ENCODE measurements at regions not wholly inside any gene's neighbourhood (a gene's known extent, or its start where the extent isn't known, plus 50 kb on each side); places are given as distances from the start of the nearest gene placed in this dataset.
"Not testable (repeated sequence)": the region's sequence is repeated elsewhere in the genome, so short reads cannot be mapped to it uniquely, and the experiment has no call there.

DNA sequence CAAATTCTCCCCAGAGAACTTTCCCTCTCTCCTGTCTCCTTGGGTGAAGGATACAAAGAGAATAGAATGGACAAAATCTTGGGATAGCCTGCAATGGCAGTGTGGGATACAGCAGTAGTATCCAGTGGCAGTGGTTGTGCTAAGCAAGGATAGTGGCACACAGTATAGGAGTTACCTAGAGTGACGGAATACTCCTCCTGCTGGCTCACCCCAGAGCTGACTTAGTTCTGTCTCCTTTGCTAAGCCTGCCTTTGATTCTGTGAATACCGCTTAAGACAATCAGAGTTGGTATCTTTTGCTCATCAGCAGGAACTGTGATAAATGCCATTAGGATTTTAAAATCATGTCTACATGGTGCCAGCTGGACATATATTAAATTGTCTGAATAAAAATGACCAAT, 404.3 kb downstream of the JRKL start:
- no peak for DNase-seq

DNA sequence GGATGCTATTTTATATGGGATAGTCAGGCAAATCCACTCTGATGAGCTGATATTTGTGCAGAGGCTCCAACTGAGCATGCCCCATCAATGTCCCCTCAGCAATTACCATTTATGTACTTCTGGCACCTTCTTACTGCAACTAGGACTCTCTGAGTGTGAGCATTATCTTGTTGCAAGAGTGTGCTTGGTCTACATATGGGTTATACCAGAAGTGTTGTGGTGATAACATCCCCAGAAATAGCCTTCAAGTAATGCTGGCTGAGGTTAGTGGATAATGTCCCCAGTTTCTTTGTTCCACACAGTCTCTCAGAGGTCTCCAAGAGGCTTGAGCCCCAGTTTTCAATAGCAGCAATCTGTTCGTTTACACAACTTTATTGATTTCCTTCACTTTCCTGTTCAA, 408.6 kb downstream of the JRKL start:
- DNase-seq = no peak

- no peak for DNase-seq
Measured at GRCh38 chr11:96815236-96815635, 425.4 kb downstream of the JRKL start.

DNA sequence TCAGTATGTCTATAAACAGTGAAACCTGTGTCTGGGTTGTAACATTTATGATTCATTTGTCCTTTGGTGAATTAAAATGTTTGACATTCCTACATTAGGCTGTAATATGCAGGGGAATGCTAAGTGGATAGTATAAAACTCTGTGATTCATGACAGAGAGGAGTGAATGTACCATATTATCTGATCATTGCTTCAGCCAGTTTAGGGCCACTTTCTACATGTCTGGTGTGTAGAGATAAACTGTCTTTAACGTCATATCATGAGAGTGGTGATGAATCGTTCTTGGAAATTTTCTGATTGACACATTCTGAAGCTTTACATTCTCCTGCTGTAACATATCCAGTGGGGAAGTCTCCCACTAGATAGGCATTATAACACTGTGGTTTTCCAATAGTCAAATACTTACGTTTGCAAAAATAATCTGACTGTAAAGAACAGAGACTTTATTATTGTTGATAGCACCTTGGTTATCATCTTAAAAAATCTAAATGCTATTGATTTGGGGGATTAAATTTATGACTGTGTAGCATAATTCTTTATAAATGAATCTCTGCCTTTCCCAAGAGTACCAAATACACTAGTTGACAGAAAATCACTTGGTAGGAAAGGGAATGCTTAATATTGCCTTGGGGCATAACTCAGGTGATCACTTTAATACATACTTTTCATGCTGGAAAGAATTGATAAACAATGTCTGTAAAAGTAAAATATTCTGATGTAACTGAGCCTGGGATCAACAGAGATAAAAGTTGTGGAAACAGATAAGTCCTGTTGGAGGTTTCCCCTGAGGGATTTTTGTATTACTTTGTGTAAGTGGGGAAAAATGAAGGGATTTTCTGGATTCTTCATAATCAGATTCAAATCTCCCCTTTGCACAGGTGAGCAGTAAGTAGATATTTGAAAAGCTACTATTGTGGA, 427.9 kb downstream of the JRKL start:
- no peak for DNase-seq

DNA sequence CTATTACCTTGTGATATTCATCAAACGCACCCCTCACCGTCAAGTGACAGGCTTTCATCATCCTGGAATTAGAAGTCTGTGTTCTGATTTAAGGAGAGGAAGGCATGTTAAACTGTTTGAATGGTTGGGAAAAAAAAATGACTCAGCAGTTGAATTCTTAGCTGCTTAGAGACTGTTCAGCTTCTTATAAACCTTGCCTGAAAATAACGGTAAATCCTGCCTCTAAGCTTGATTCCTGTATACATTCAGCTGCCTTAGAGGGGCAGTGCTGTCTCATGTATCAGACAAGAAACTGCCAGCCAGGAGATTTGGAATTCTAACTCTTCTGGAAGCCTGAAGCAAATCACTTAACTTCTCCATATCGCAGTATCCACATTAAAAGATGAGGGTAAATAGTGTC, 437.4 kb downstream of the JRKL start:
- DNase-seq = no peak

DNA sequence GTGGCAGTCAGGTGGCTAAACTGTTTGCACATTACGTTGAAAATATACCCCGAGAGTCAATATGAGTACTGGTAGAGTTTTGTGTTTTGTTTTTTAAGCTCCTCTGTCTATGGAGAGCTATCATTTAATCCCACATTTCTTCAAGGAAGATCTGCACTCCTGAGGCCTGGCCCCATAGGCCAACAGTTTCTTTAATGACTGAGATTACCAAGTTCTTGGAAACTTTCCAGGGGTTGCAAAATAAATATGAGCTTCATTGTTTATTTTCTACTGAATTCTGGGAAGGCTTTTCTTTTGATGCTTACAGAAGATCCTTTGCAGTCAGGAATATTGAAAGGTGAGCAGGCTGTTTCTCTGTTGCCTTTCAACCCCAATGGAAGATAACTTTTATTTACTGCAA, 452.0 kb downstream of the JRKL start:
- no peak for DNase-seq

DNA sequence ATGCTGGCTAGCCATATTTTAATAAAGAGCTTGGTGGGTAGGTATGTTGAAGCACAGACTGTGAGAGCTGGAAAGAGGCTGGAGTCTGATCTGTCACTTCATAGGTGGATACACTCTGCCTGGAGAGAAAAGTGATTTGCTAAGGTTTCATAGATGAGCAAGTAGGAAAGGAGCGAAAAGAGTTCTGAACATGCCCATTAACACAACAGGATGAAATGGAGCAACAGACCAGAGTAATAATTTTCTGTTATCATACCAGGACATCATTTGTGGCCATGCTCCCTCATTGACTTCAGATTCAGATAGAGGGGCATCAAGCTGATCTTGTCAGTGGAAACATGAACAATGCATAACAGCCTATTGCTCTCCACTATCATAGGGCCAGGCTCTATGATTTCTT, 452.9 kb downstream of the JRKL start:
- no peak for DNase-seq

DNA sequence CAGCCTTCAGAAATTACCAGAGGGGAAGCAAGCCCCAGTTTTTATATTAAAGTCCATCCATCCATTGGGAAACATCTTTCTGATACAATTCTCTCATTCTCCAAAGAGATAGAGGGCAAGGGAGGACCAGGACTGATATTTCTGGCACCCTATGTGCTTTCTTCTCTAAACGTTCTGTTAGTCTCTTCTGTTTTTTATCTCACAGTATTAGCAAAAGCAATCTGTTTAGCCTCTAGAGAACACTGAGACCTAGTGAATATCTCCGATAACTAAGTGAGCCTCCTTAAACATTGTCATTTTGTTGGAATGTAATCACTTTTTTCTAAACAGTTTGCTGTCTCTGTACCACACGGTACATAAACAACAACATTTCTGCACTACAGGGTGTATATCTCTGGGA, 464.6 kb downstream of the JRKL start:
- no peak for DNase-seq

DNA sequence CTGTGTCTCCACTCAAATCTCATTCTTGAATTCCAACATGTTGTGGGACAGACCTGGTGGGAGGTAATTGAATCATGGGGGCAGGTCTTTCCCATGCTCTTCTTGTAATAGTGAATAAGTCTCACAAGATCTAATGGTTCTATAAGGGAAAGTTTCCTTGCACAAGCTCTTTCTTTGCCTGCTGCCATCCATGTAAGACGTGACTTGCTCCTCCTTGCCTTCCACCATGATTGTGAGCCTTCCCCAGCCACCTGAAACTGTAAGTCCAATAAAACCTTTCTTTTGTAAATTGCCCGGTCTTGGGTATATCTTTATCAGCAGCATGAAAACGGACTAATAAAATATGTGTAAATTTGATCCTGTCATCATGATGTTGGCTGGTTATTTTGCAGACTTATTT, 471.9 kb downstream of the JRKL start:
- not testable (repeated sequence) for DNase-seq

DNA sequence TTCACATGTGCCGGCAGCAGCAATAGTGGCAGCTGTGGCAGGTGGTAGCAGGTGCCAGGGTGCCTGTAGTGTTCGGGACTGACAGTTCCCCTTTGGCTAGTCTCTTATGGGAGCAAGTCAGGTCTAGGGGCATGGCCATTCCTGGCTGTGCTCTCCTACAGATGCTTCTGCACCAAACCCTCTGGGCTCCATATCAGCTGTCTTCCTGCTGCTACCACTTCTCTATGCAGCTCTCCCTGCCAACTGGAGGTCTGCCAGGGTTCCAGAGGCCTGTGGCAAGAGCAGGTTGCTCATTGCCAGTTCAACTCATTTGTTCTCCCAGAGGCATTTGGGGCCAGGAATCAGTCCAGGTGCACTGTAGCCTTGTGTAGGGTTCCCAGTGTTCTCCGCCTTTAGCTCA, 473.7 kb downstream of the JRKL start:
- no peak for DNase-seq

DNA sequence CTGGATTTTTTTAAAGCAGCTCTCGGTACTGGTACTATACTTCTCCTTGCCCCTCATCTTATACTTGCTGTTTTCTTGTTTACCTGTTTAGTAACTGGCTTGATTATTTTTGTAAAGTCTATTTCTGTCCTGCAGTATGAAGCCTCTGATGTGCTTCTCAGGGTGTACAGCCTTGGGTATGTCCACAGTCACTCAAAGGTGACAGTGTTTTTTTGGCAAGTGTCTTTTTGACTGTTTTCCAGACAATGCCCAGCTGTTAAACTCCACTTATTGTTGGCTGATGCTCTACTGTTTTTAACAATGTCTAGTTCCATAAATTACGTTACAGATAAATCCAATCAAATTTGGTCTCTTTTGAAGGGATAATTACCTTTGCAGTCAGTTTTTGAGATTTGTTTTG, 475.2 kb downstream of the JRKL start:
- DNase-seq = no peak

- DNase-seq = no peak
Measured at GRCh38 chr11:96869207-96869606, 479.4 kb downstream of the JRKL start.

GRCh38 chr11:96875712-96876111, 485.9 kb downstream of the JRKL start:
- no peak for DNase-seq

GRCh38 chr11:96878299-96879051, 488.7 kb downstream of the JRKL start:
- DNase-seq = no peak

GRCh38 chr11:96882622-96883021, 492.8 kb downstream of the JRKL start:
- not testable (repeated sequence) for DNase-seq

GRCh38 chr11:96885405-96885804, 495.6 kb downstream of the JRKL start:
- DNase-seq = no peak

DNA sequence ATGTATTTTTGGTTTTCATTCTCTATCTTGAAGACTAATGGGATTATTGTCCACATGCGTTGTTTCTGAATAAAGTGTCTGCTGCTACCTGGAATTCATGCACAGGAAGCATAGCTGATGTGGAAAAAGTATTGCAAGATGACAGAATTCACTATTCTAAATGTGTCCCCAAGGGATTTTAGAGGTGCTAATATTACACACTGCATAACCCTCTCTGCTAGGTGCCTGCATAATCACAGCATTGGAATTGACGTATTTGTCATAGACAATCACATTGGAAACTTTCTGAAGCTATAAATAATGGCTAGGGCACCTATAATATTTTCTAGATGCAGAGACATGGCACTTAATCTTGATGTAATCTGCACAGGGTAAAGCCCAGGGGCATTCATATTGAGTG, 496.1 kb downstream of the JRKL start:
- no peak for DNase-seq

- no peak for DNase-seq
Measured at GRCh38 chr11:96893988-96894387, 504.2 kb downstream of the JRKL start.

GRCh38 chr11:96894587-96894986, 504.8 kb downstream of the JRKL start:
- no peak for DNase-seq

DNA sequence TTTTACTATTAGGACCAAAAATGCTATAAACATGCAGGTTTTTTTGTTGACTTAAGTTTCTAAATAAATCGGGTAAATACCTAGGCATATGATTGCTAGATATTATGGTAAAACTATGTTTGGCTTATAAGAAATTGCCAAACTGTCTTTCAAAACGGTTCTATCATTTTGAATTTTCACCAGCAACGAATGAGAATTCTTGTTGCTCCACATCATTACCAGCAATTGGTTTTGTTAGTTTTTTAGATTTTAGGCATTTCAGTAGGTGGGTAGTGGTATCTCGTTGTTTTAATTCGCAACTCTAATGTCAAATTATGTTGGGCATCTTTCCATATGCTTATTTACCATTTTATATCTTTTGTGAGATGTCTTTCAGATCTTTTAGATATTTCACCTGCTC, 510.2 kb downstream of the JRKL start:
- DNase-seq = no peak

DNA sequence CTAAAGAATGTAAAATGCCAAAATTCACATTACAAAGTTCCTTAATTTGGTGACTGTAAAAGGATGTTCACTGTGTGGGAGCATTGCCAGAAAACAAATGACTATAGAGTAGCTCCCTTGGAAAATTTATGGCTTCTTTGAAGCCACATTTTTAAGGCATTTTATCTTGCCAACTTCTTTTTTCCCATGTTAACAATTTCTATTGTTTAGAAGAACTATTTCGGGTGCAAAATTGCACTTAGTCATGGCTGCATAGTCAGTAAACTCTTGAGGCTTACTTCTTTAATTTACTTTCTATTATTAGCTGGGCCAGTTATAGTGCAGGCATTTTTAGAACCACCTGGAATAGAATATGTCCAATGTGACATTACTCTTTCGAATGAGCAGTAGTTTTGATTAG, 515.3 kb downstream of the JRKL start:
- DNase-seq = no peak

- DNase-seq = no peak
Measured at GRCh38 chr11:96905663-96906062, 515.9 kb downstream of the JRKL start.

DNA sequence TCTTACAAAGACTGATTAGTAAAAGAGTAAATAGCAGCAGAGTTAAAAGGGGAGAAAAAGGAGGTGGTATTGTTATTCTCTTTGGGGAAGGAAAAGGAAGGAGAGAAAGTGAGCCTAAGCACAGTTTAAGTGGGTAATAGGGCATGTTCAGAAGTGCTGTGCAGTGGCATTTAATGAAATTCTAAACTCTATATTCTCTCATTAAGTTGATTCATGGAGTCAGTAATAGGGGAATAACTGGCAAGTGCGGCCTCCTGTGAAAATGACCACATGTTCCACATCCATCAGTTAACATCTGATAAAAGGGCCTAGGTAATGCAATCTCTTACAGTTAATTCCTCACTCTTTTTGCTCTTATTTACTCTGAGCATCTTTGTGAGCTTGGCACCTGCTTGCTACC, 516.7 kb downstream of the JRKL start:
- DNase-seq = no peak

GRCh38 chr11:96925862-96926261, 536.0 kb downstream of the JRKL start:
- DNase-seq = no peak
